SK-N-SH (cell line): ENCODE measurements at regions not wholly inside any gene's neighbourhood (a gene's known extent, or its start where the extent isn't known, plus 50 kb on each side); places are given as distances from the start of the nearest gene placed in this dataset.

Experiments used
- EP300 ChIP-seq, 2 experiments: IDR thresholded peaks; 2 replicates each; pipeline versions ENCODE4 v1.4.0 to v1.6.1; 2012; ENCODE audit warnings: borderline replicate concordance in 1 of 2, low read depth in 1 of 2, low read length in 1 of 2
- POLR2AphosphoS5 ChIP-seq: IDR thresholded peaks from 2 replicates; pipeline ENCODE4 v1.6.1; 2012; ENCODE audit warnings: low read depth, low read length
- RAD21 ChIP-seq: IDR thresholded peaks from 2 replicates; pipeline ENCODE4 v1.6.1; 2012; ENCODE audit warnings: mild to moderate bottlenecking, low read length

DNA sequence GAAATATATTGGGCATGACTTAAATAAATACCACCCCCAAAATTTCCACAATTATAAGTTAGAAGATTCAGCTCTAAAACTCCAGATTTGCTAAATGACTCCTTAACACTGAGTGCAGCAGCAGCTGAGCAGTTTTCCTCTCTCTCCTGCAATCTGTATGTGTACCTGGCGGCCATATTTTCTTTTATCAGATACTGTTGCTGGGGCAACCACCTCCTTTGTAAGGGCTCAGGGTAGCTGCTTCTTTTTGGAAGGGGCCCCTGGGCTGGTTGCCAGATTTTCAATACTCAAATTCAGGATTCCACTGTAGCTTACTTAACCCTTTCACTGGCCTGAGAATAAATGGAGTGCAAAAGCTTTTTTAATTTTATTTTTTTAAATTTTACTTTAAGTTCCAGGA, 197.0 kb downstream of the TAF11L14 start:
- TF ChIP-seq RAD21 (no peak), POLR2AphosphoS5 (no peak), EP300 (IDR thresholded peaks at IDR 0.05; ENCODE audit: borderline replicate concordance in 1 of 2, low read depth in 1 of 2, low read length in 1 of 2) (no peak)
